T-cell (primary cell): ENCODE measurements at regions not wholly inside any gene's neighbourhood (a gene's known extent, or its start where the extent isn't known, plus 50 kb on each side); places are given as distances from the start of the nearest gene placed in this dataset.

ENCODE experiments used
- ATAC-seq, 4 experiments: fragments of 200-7000 bp in 3 of 4; fragments of 150-1000 bp in 1 of 4; cut with Tn5 transposase; replicated peaks in 1 of 4; 1 replicate in 3 of 4; 2 replicates in 1 of 4; pipeline ENCODE4 v1.10.0; 2021; ENCODE audit warnings: moderate library complexity in 3 of 4, mild to moderate bottlenecking in 2 of 4, moderate number of reproducible peaks in 1 of 4
- CTCF ChIA-PET, 2 donors: fragments of 300-600 bp; sonication (Branson Sonifier 250); formaldehyde crosslinking; loops; one replicate each; lab custom pipeline; 2022; ENCODE audit warnings: antibody characterized with exemption in 2 of 2; lab: Charles Lee
- POLR2A ChIA-PET, 2 donors: fragments of 300-600 bp; sonication (Branson Sonifier 250); formaldehyde crosslinking; loops; one replicate each; lab custom pipeline; 2022; ENCODE audit warnings: antibody characterized with exemption in 2 of 2; lab: Charles Lee
- DNase-seq, 35 experiments: peaks; one replicate each; pipeline versions ENCODE4 v3.0.0 to v3.0.0-alpha.2; 2013 to 2023
- H3K27ac ChIP-seq: one replicate; pipeline ENCODE4 v1.5.1; 2013; ENCODE audit warnings: low read length
- H3K27me3 ChIP-seq, 2 experiments: replicated peaks in 1 of 2; 1 replicate in 1 of 2; 2 replicates in 1 of 2; pipeline versions ENCODE4 v1.6.1 to v1.7.0; 2013; ENCODE audit warnings: low read length in 1 of 2, mixed read lengths in 1 of 2; ENCODE audit not compliant: control insufficient read depth in 2 of 2, insufficient read depth in 2 of 2; ENCODE audit errors: extremely low read depth in 1 of 2
- H3K36me3 ChIP-seq, 2 donors: 1 replicate in 1 of 2; 2 replicates in 1 of 2; pipeline versions ENCODE4 v1.6.1 to v1.7.0; 2013; ENCODE audit warnings: low read length in 1 of 2; ENCODE audit not compliant: control insufficient read depth in 2 of 2, insufficient read depth in 1 of 2; ENCODE audit errors: extremely low read depth in 1 of 2
- H3K4me1 ChIP-seq, 2 experiments: 1 replicate in 1 of 2; 2 replicates in 1 of 2; pipeline versions ENCODE4 v1.6.1 to v1.7.0; 2013; ENCODE audit warnings: low read length in 2 of 2, mixed read lengths in 1 of 2; ENCODE audit not compliant: insufficient read depth in 2 of 2, control insufficient read depth in 1 of 2; ENCODE audit errors: extremely low read depth in 1 of 2
- H3K4me3 ChIP-seq, 2 donors: 1 replicate in 1 of 2; 2 replicates in 1 of 2; pipeline versions ENCODE4 v1.5.1 to v1.7.0; 2013; ENCODE audit warnings: mild to moderate bottlenecking in 2 of 2, low read length in 1 of 2, moderate library complexity in 1 of 2; ENCODE audit not compliant: control insufficient read depth in 1 of 2; ENCODE audit errors: extremely low read depth in 1 of 2
- H3K9me3 ChIP-seq: 2 replicates; pipeline ENCODE4 v1.7.0; 2013
- H3K27ac Mint-ChIP-seq, 2 donors: one replicate each; pipeline ENCODE4 v1.8.0; 2020 to 2021; ENCODE audit warnings: mild to moderate bottlenecking in 2 of 2, mixed read lengths in 2 of 2
- H3K27me3 Mint-ChIP-seq, 2 donors: one replicate each; pipeline ENCODE4 v1.8.0; 2021 to 2022; ENCODE audit warnings: mixed read lengths in 2 of 2
- H3K36me3 Mint-ChIP-seq: one replicate; pipeline ENCODE4 v1.8.0; 2021; ENCODE audit warnings: mixed read lengths
- H3K4me1 Mint-ChIP-seq, 3 donors: one replicate each; pipeline ENCODE4 v1.8.0; 2020 to 2022; ENCODE audit warnings: mixed read lengths in 3 of 3, mild to moderate bottlenecking in 1 of 3
- H3K4me3 Mint-ChIP-seq, 3 donors: one replicate each; pipeline ENCODE4 v1.8.0; 2020 to 2022; ENCODE audit warnings: mild to moderate bottlenecking in 3 of 3, mixed read lengths in 3 of 3, moderate library complexity in 3 of 3
- H3K9me3 Mint-ChIP-seq, 3 donors: one replicate each; pipeline ENCODE4 v1.8.0; 2020 to 2022; ENCODE audit warnings: mixed read lengths in 3 of 3
- WGBS: methylation state at CpG from one replicate; pipeline ENCODE4 v1.1.5; 2013; ENCODE audit warnings: missing lambda C conversion rate; ENCODE audit not compliant: insufficient coverage; 5-methylcytosine and 5-hydroxymethylcytosine counted together

GRCh38 chr16:72437891-72438290 lies 265.9 kb upstream of the PMFBP1 start:
- H3K9me3 ChIP-seq = peaks cover 7% of the 10 kb centered on the region
- peaks cover 4% of the 10 kb centered on the region for H3K36me3 Mint-ChIP-seq
- no peaks in the 10 kb centered on the region for H3K4me1 Mint-ChIP-seq
- no peak overlapping the region for H3K27ac ChIP-seq
- POLR2A ChIA-PET = no interaction called here
- no peaks in the 10 kb centered on the region for H3K27me3 Mint-ChIP-seq
- H3K4me3 ChIP-seq = no peak overlapping the region
- H3K27ac Mint-ChIP-seq = no peak overlapping the region
- ATAC-seq (no peak), DNase-seq (no peak)
- H3K9me3 Mint-ChIP-seq = peaks cover 15 to 31% (median 23%) of the 10 kb centered on the region in 3 donors
- H3K36me3 ChIP-seq = no peaks in the 10 kb centered on the region
- H3K4me1 ChIP-seq = no peaks in the 10 kb centered on the region
- CTCF ChIA-PET = no interaction called here
- H3K27me3 ChIP-seq = no peaks in the 10 kb centered on the region
- H3K4me3 Mint-ChIP-seq = no peak overlapping the region

GRCh38 chr16:72434159-72434558 lies 262.2 kb upstream of the PMFBP1 start:
- no CpG with 5 or more reads among the region's 2 CpGs for WGBS
- no peaks in the 10 kb centered on the region for H3K4me1 Mint-ChIP-seq
- H3K36me3 Mint-ChIP-seq = peaks cover 4% of the 10 kb centered on the region
- H3K4me3 Mint-ChIP-seq = no peak overlapping the region
- Histone ChIP-seq H3K4me3 (no peak overlapping the region), H3K9me3 (peaks cover 7% of the 10 kb centered on the region), H3K4me1 (no peaks in the 10 kb centered on the region), H3K27me3 (no peaks in the 10 kb centered on the region), H3K27ac (no peak overlapping the region), H3K36me3 (no peaks in the 10 kb centered on the region)
- H3K9me3 Mint-ChIP-seq = peaks cover 15 to 31% (median 23%) of the 10 kb centered on the region in 3 donors
- no peaks in the 10 kb centered on the region for H3K27me3 Mint-ChIP-seq
- ChIA-PET CTCF (no interaction called here), POLR2A (no interaction called here)
- DNase-seq = peak in 1 of 35 experiments; percentile 5
- no peak for ATAC-seq
- H3K27ac Mint-ChIP-seq = no peak overlapping the region

- DNase-seq (no peak), ATAC-seq (no peak)
- peaks cover 8 to 20% (median 17%) of the 10 kb centered on the region in 3 donors for H3K9me3 Mint-ChIP-seq
- ChIA-PET CTCF (no interaction called here), POLR2A (no interaction called here)
- H3K4me3 Mint-ChIP-seq = no peak overlapping the region
- H3K27me3 Mint-ChIP-seq = no peaks in the 10 kb centered on the region
- H3K9me3 ChIP-seq = peaks cover 7% of the 10 kb centered on the region
- H3K4me1 ChIP-seq = no peaks in the 10 kb centered on the region
- no peaks in the 10 kb centered on the region for H3K27me3 ChIP-seq
- no peaks in the 10 kb centered on the region for H3K4me1 Mint-ChIP-seq
- H3K27ac Mint-ChIP-seq = no peak overlapping the region
- WGBS = 100% methylated on average over 1 of the region's 2 CpGs
- H3K27ac ChIP-seq = no peak overlapping the region
- no peaks in the 10 kb centered on the region for H3K36me3 ChIP-seq
- H3K4me3 ChIP-seq = no peak overlapping the region
- peaks cover 4% of the 10 kb centered on the region for H3K36me3 Mint-ChIP-seq
Measured at GRCh38 chr16:72430121-72430520, 258.2 kb upstream of the PMFBP1 start.

- ChIA-PET POLR2A (no interaction called here), CTCF (no interaction called here)
- no peak overlapping the region for H3K27ac Mint-ChIP-seq
- Histone ChIP-seq H3K27me3 (no peaks in the 10 kb centered on the region), H3K4me3 (no peak overlapping the region), H3K36me3 (no peaks in the 10 kb centered on the region), H3K4me1 (no peaks in the 10 kb centered on the region), H3K9me3 (peaks cover 7% of the 10 kb centered on the region), H3K27ac (no peak overlapping the region)
- ATAC-seq = no peak
- peaks cover 8 to 19% (median 12%) of the 10 kb centered on the region in 3 donors for H3K9me3 Mint-ChIP-seq
- no peak overlapping the region for H3K4me3 Mint-ChIP-seq
- no peaks in the 10 kb centered on the region for H3K4me1 Mint-ChIP-seq
- no peaks in the 10 kb centered on the region for H3K27me3 Mint-ChIP-seq
- H3K36me3 Mint-ChIP-seq = peaks cover 4% of the 10 kb centered on the region
- WGBS = 81% methylated on average over 5 of the region's 5 CpGs
- DNase-seq = no peak
Measured at GRCh38 chr16:72429671-72430081, 257.7 kb upstream of the PMFBP1 start.

GRCh38 chr16:72428681-72429376 lies 256.9 kb upstream of the PMFBP1 start:
- ATAC-seq = no peak
- H3K36me3 Mint-ChIP-seq = peaks cover 3% of the 10 kb centered on the region
- H3K4me3 Mint-ChIP-seq = no peak overlapping the region
- no peak overlapping the region for H3K27ac ChIP-seq
- no peaks in the 10 kb centered on the region for H3K4me1 ChIP-seq
- WGBS = 88% methylated on average over 4 of the region's 9 CpGs
- H3K4me3 ChIP-seq = no peak overlapping the region
- H3K9me3 ChIP-seq = peaks cover 2% of the 10 kb centered on the region
- ChIA-PET CTCF (no interaction called here), POLR2A (no interaction called here)
- H3K9me3 Mint-ChIP-seq = peaks cover 1 to 12% (median 7%) of the 10 kb centered on the region in 3 donors
- H3K27ac Mint-ChIP-seq = no peak overlapping the region
- no peaks in the 10 kb centered on the region for H3K27me3 Mint-ChIP-seq
- no peak for DNase-seq
- H3K4me1 Mint-ChIP-seq = no peaks in the 10 kb centered on the region
- H3K36me3 ChIP-seq = no peaks in the 10 kb centered on the region
- H3K27me3 ChIP-seq = no peaks in the 10 kb centered on the region

GRCh38 chr16:72427783-72428331 lies 255.9 kb upstream of the PMFBP1 start:
- ChIA-PET CTCF (no interaction called here), POLR2A (no interaction called here)
- Histone ChIP-seq H3K36me3 (no peaks in the 10 kb centered on the region), H3K9me3 (no peaks in the 10 kb centered on the region), H3K27ac (no peak overlapping the region), H3K4me3 (no peak overlapping the region), H3K4me1 (no peaks in the 10 kb centered on the region), H3K27me3 (no peaks in the 10 kb centered on the region)
- no peaks in the 10 kb centered on the region for H3K4me1 Mint-ChIP-seq
- peaks cover 0 to 13% (median 8%) of the 10 kb centered on the region in 3 donors for H3K9me3 Mint-ChIP-seq
- ATAC-seq (no peak), DNase-seq (no peak)
- H3K4me3 Mint-ChIP-seq = no peak overlapping the region
- no peak overlapping the region for H3K27ac Mint-ChIP-seq
- peaks cover 6% of the 10 kb centered on the region for H3K36me3 Mint-ChIP-seq
- no peaks in the 10 kb centered on the region for H3K27me3 Mint-ChIP-seq
- WGBS = 89% methylated on average over 3 of the region's 8 CpGs
